ENCODE measurements at regions not wholly inside any gene's neighbourhood (a gene's known extent, or its start where the extent isn't known, plus 50 kb on each side); places are given as distances from the start of the nearest gene placed in this dataset.
"Not testable (repeated sequence)": the region's sequence is repeated elsewhere in the genome, so short reads cannot be mapped to it uniquely, and the experiment has no call there.

- no peak for DNase-seq
Measured at GRCh38 chr2:210963386-210963785, 407.0 kb downstream of the CPS1 start.

DNA sequence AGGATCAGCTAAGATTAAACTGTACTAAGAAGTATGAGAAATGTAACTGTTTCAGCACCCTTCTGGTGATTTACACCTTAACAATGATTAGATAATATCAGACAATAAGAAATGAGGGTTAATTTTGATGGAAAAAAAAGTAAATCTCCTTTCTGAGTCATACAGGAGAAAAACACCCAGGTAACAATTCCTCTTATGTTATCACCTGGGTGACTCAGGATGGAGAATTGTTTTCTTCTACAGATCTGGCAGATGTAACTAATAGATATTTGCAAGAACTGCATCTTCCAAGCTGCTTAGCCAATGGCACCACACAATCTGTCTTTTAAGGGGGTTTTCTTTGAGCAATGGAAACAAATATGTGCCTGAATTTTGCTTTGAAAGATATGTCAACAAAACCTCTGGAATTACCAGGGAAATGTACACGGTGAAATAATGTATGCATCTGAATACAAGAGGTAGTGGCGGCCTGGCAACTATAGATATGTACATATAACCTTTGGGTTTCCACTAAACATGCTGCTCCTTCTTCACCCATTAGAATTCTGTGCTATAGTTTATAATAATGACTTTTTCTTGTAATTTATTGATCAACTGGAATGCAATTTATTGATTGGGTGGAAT is 407.9 kb downstream of the CPS1 start:
- DNase-seq: no peak

DNA sequence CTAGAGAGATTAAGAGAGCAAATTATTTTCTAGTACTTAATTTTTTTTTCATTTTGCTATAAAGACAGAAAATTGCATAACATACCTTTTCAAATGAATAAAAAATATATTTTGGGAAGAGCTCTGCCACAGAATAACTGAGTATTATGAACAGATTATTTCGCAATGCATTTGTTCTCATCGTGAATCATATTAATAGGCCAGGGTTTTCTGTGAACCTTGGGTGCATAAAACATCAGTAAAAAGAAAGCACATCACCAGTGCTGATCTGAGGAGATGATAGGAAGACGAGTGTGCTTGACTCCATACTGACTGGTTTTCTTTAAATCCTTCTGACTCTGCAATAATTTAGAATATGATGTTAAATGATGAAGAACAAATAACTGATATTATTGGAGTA is 409.1 kb downstream of the CPS1 start:
- DNase-seq: no peak

DNA sequence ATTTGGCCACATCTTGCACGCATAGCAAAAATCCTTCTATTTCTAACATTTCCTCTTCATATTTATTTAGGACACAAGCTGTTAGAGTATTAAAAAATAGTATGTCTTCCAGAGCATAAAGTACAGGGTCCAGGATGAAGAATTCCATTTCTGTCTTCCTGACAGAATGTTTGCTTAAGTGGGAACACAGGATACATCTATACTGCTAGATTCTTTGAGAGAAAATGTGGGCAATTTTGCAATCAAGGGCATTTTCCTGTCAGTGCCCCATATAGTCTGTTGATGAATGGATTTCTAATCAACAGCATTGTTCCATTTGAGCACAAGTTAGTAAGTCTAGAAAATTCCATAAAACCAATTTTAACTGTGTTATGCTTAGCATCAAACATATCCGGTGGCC is 409.9 kb downstream of the CPS1 start:
- no peak for DNase-seq

- DNase-seq: no peak
Measured at GRCh38 chr2:210971431-210971830, 415.0 kb downstream of the CPS1 start.

GRCh38 chr2:210986806-210987205 is 430.4 kb downstream of the CPS1 start:
- DNase-seq: not testable (repeated sequence)

DNA sequence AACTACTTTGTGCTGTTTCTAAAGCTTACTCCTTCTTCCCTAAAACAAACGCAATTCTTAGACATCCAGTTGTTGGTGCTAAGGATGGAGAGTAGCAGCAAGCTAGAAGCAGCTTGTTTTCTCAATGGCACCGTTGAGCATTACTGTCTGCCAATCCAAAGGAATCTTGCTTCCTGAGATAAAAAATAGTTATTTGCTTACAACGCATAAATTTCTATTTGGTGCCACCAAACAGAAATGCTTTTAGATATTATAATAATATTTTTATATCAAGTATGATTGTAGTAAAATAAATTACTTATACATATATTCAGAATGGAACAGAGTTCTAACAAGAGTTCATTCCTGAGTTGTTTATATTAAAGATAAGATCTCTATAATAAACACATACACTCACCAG is 434.7 kb downstream of the CPS1 start:
- no peak for DNase-seq

DNA sequence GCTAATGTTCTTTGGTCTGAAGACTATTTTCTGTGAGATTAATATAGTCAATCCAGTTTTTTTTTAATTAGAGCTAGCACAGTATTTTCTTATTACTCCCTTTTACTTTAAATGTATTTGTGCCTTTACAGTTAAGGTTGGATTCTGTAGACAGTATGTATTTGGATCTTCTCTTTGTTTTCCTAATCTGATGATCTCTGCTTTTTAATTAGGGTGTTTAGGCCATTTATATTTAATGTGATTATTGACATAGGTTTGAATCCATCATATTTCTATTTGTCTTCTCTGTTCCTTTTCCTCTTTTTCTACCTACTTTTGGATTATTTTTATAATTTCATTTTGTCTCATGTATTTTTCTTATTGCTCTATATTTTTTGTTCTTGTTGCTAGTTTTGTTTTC is 437.7 kb downstream of the CPS1 start:
- no peak for DNase-seq

- no peak for DNase-seq
Measured at GRCh38 chr2:210997373-210997772, 441.0 kb downstream of the CPS1 start.

GRCh38 chr2:210998334-210998733 is 441.9 kb downstream of the CPS1 start:
- DNase-seq: no peak

DNA sequence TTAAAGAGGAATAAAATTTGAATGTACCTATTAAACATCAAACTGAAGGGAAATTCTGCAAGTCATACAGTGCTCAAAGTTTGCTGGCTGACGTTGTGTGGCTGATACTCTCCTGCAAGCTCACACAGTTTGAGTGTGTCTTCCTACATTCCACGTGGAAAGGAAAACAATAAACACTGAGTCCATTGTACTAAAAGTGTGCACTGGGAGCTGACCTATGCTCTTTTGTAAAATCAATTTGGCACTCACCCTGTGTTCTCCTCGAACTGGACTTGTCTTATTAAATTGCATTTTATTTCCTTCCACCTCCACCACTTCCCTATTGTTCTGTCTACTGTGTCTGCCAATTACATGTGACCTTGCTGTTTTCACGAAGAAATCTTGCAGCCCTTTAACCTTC is 458.0 kb downstream of the CPS1 start:
- DNase-seq: no peak

DNA sequence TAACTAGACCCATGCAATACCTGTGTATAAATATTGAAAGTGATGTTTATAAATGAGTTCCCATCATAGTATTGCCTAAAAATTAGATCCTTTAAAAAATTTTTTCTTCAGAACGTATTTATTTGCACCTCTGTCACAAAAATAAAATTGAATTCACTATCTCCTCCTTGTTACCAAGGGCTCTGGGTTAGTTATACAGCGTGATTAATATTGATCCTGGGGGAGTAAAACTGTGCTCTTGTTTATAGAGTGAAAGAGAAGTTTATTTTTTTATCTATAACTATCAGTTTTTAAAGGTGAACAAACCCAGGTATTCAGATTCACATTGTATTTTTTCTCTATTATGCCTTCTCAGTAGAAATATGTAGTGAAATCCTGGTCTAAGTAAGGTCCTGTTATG is 458.5 kb downstream of the CPS1 start:
- DNase-seq: no peak

DNA sequence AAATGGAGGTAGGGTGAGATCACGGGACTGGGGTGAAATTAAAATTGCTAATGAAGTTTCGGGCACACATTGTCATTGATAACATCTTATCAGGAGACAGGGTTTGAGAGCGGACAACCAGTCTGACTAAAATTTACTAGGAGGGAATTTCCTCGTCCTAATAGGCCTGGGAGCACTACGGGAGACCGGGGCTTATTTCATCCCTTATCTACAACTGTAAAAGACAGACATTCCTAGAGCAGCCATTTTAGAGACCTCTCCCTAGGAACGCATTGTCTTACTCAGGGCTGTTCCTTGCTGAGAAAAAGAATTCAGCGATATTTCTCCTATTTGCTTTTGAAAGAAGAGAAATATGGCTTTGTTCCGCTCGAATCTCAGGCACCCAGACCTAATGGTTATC is 468.7 kb downstream of the CPS1 start:
- DNase-seq: not testable (repeated sequence)

- no peak for DNase-seq
Measured at GRCh38 chr2:211026109-211026508, 469.7 kb downstream of the CPS1 start.

GRCh38 chr2:211027976-211028375 is 471.6 kb downstream of the CPS1 start:
- DNase-seq: no peak

- DNase-seq: no peak
Measured at GRCh38 chr2:211033765-211034164, 477.4 kb downstream of the CPS1 start.

DNA sequence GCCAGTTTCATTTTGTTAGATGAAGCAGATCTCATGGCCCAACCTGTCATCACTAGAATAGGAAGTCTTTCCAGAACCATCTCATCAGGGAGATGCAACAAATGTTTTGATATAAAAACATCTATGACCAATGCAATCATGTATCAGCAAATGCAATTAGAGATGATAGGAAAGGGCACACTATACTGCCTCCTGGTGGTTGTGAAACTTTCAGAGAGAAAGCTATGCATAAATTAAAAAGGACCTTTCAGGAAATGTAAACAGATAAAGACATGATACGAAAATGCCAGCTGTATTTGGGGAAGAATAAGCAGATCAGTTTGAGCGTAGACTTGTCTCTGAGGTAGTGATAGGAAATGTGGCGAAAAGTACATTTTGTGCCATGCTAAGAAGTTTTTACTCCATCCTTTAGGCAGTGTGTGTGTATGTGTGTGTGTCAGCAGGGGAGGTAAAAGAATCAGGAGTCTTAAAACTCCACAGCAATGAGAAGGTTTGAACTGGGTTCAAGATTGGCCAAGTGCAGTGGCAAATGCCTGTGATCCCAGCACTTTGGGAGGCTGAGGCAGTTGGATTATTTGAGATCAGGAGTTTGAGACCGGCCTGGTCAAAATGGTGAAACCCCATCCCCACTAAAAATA is 479.3 kb downstream of the CPS1 start:
- no peak for DNase-seq

DNA sequence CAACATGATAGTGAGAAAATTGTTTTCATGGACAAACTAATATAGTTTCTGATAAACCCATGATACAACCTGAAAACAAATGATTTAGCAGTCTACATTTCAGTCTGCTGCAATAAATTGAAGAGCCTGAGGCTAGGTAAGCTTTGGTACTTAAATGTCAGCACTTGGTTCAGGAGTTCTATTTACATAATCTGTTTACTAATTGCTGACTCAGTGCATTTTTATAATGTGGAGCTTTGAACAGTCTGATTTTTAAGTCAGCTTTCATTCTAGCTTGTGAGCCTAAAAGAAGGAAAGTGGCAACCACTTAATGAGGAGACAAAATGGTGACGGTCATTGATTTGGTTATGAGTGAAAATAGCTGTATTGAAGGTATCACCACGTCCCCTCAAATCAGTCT is 488.6 kb downstream of the CPS1 start:
- DNase-seq: no peak

GRCh38 chr2:211049321-211050018 is 493.1 kb downstream of the CPS1 start:
- DNase-seq: no peak

DNA sequence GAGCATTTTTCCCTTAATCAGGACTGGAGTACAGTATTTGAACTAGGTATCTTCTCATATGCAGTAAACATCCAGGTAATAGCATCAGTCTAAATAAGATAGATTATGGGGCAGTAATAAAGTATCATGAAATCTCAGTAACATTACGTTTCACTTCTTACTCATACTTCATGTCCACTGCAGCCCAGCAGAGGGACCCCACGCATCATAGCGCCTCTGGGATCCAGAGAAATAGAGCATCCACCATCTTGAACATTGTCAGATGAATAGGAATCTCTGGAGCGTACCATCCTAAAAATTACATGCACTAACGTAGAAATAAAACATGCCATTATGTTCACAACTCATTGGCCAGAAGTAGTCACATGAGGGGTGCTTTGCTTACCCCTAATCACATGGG is 499.0 kb downstream of the CPS1 start:
- no peak for DNase-seq

DNA sequence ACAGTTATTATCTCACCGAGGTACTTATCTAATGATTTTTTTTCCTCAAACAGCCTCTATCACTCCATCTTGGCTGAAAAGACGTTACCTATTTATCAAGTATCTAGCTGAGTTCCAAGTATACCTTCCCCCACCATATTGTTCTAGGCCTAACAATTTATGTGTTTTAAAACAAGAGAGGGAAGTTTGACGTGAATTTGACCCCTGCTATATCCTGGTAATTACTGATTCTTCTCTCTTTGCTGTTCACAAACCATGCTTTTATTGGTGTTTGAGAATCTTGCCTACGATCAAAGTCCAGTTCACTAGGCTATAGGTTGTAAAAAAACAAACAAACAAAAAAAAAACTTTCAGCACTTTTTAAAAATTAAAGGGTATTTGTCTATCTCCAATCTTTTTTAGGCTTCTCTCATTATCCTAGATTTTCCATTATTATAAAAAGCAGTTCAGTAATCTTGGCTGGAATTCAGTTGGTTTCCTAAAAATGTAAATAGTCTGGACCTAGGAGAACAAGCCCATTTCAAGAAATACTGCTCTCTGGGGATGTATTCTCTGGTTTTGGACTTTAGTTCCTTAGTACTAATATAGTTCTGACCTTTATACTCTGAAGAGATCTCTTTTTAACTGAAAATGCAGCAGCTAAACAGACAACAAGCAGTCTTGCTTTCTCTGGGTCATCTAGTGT is 505.4 kb downstream of the CPS1 start:
- DNase-seq: no peak

DNA sequence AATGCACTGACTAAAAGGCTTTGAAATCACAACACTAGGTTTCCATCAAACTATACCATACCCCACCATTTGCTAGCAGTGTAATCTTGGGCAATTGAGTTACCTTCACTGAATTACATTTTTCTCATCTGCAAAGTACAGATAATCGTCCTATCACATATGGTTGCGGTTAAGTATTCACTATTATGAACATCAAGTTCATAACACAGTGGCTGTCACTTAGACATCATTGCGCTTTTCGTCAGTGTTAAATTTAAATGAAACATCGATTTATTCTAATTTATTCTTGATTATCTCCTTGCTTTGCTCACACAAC is 505.9 kb downstream of the CPS1 start:
- no peak for DNase-seq

- no peak for DNase-seq
Measured at GRCh38 chr2:211067029-211067428, 510.6 kb downstream of the CPS1 start.
